WTC11 (cell line): ENCODE measurements at regions not wholly inside any gene's neighbourhood (a gene's known extent, or its start where the extent isn't known, plus 50 kb on each side); places are given as distances from the start of the nearest gene placed in this dataset.

Experiments used
- ATAC-seq: fragments of 200-7000 bp; cut with Tn5 transposase; 2 replicates; pipeline ENCODE4 v1.10.0; 2021; ENCODE audit warnings: mild to moderate bottlenecking, moderate library complexity
- CTCF ChIA-PET: fragments of 300-600 bp; sonication (Branson Sonifier 250); formaldehyde crosslinking; loops from one replicate; lab custom pipeline; 2021; ENCODE audit warnings: antibody characterized with exemption; lab: Charles Lee
- POLR2A ChIA-PET: fragments of 350-600 bp; sonication (Branson Sonifier 250); formaldehyde crosslinking; loops from one replicate; lab custom pipeline; 2021; ENCODE audit warnings: antibody characterized with exemption; lab: Charles Lee
- DNase-seq: peaks from one replicate; pipeline ENCODE4 v3.0.0; 2021; ENCODE audit warnings: low spot score
- H3K27ac Mint-ChIP-seq: 2 replicates; pipeline ENCODE4 v1.8.0; 2021; ENCODE audit warnings: mixed read lengths
- H3K27me3 Mint-ChIP-seq: 2 replicates; pipeline ENCODE4 v1.8.0; 2021; ENCODE audit warnings: low read depth, mild to moderate bottlenecking, moderate library complexity, mixed read lengths
- H3K36me3 Mint-ChIP-seq: 2 replicates; pipeline ENCODE4 v1.8.0; 2021; ENCODE audit warnings: mixed read lengths
- H3K4me1 Mint-ChIP-seq: 2 replicates; pipeline ENCODE4 v1.8.0; 2022; ENCODE audit warnings: mixed read lengths
- H3K4me3 Mint-ChIP-seq: 2 replicates; pipeline ENCODE4 v1.8.0; 2021; ENCODE audit warnings: mild to moderate bottlenecking, moderate library complexity, mixed read lengths
- H3K9me3 Mint-ChIP-seq: 2 replicates; pipeline ENCODE4 v1.8.0; 2021; ENCODE audit warnings: mixed read lengths
- FOXJ3 ChIP-seq: sonication (generic); formaldehyde crosslinking; IDR thresholded peaks from 2 replicates; pipeline ENCODE4 v1.9.0; 2021; ENCODE audit warnings: missing genetic modification reagents, mild to moderate bottlenecking, borderline replicate concordance
- FOXP4 ChIP-seq: sonication (generic); formaldehyde crosslinking; IDR thresholded peaks from 2 replicates; pipeline ENCODE4 v1.8.0; 2022; ENCODE audit warnings: mild to moderate bottlenecking, missing genetic modification reagents
- GTF2I ChIP-seq: fragments of 250-450 bp; sonication (Bioruptor Pico); conservative IDR thresholded peaks from 2 replicates; pipeline ENCODE4 v1.4.0; 2021; ENCODE audit warnings: mild to moderate bottlenecking
- IRF1 ChIP-seq: sonication (generic); formaldehyde crosslinking; IDR thresholded peaks from 2 replicates; pipeline ENCODE4 v1.8.0; 2023; ENCODE audit warnings: missing genetic modification reagents
- IRF2 ChIP-seq: sonication (generic); formaldehyde crosslinking; IDR thresholded peaks from 2 replicates; pipeline ENCODE4 v1.8.0; 2022; ENCODE audit warnings: low read depth, missing genetic modification reagents, borderline replicate concordance
- MAX ChIP-seq: sonication (generic); formaldehyde crosslinking; IDR thresholded peaks from 2 replicates; pipeline ENCODE4 v1.8.0; 2022; ENCODE audit warnings: mild to moderate bottlenecking, missing genetic modification reagents
- MYBL2 ChIP-seq: sonication (generic); formaldehyde crosslinking; IDR thresholded peaks from 2 replicates; pipeline ENCODE4 v1.8.1; 2023; ENCODE audit warnings: mild to moderate bottlenecking, moderate library complexity, missing genetic modification reagents
- NFATC4 ChIP-seq: fragments of 250-450 bp; sonication (Bioruptor Pico); IDR thresholded peaks from 2 replicates; pipeline ENCODE4 v1.9.0; 2021; ENCODE audit warnings: mild to moderate bottlenecking
- NR1H2 ChIP-seq: sonication (generic); formaldehyde crosslinking; IDR thresholded peaks from 2 replicates; pipeline ENCODE4 v1.9.0; 2021; ENCODE audit warnings: mild to moderate bottlenecking, moderate library complexity, missing genetic modification reagents
- PRDM15 ChIP-seq: sonication (generic); formaldehyde crosslinking; IDR thresholded peaks from 2 replicates; pipeline ENCODE4 v1.8.0; 2022; ENCODE audit warnings: missing genetic modification reagents
- SMAD3 ChIP-seq: sonication (generic); formaldehyde crosslinking; IDR thresholded peaks from 2 replicates; pipeline ENCODE4 v1.8.0; 2022; ENCODE audit warnings: missing genetic modification reagents, mild to moderate bottlenecking, borderline replicate concordance
- ZBTB43 ChIP-seq: sonication (generic); formaldehyde crosslinking; IDR thresholded peaks from 2 replicates; pipeline ENCODE4 v1.8.1; 2023; ENCODE audit warnings: mild to moderate bottlenecking, missing genetic modification reagents
- ZNF121 ChIP-seq: sonication (generic); formaldehyde crosslinking; IDR thresholded peaks from 2 replicates; pipeline ENCODE4 v1.8.0; 2023; ENCODE audit warnings: missing genetic modification reagents
- ZNF138 ChIP-seq: sonication (generic); formaldehyde crosslinking; conservative IDR thresholded peaks from 2 replicates; pipeline ENCODE4 v1.8.1; 2022; ENCODE audit warnings: mild to moderate bottlenecking, moderate library complexity, missing genetic modification reagents
- ZNF317 ChIP-seq: sonication (generic); formaldehyde crosslinking; IDR thresholded peaks from 2 replicates; pipeline ENCODE4 v1.8.1; 2023; ENCODE audit warnings: low read depth, mild to moderate bottlenecking, moderate library complexity, missing genetic modification reagents, borderline replicate concordance

- no peak for ATAC-seq
- H3K4me3 Mint-ChIP-seq: no peak overlapping the region
- TF ChIP-seq ZNF317 (CRISPR knock-in tag): no peak
- TF ChIP-seq ZNF121 (CRISPR knock-in tag): peak; percentile 73
- no peak for TF ChIP-seq IRF1 (CRISPR knock-in tag)
- TF ChIP-seq ZBTB43 (CRISPR knock-in tag): no peak
- H3K36me3 Mint-ChIP-seq: no peaks in the 10 kb centered on the region
- H3K27me3 Mint-ChIP-seq: peaks cover 3% of the 10 kb centered on the region; the same call in 1 of the 2 replicates
- ChIA-PET CTCF (interaction anchor here (0.6 kb wide), 2 partner anchors 114 to 132 kb away, joined by 3 to 4 read pairs; no protein-coding TSS in a partner anchor), POLR2A (no interaction called here)
- no peak overlapping the region for H3K27ac Mint-ChIP-seq
- peaks cover 3% of the 10 kb centered on the region; the same call in 1 of the 2 replicates for H3K4me1 Mint-ChIP-seq
- peaks cover 4% of the 10 kb centered on the region for H3K9me3 Mint-ChIP-seq
- DNase-seq: no peak
Observed at GRCh38 chr4:151933122-151933827, 172.5 kb upstream of the GATB start.

- Mint-ChIP-seq H3K36me3 (no peaks in the 10 kb centered on the region), H3K4me1 (peaks cover 3% of the 10 kb centered on the region; the same call in 1 of the 2 replicates), H3K9me3 (peaks cover 6% of the 10 kb centered on the region), H3K27ac (no peak overlapping the region), H3K4me3 (no peak overlapping the region), H3K27me3 (peaks cover 3% of the 10 kb centered on the region; the same call in 1 of the 2 replicates)
- ATAC-seq: peak; percentile 59
- TF ChIP-seq FOXP4: no peak
- no peak for TF ChIP-seq SMAD3 (CRISPR knock-in tag)
- no peak for TF ChIP-seq MAX
- no peak for TF ChIP-seq NR1H2 (CRISPR knock-in tag)
- TF ChIP-seq NFATC4: no peak
- TF ChIP-seq GTF2I (CRISPR knock-in tag): no peak
- TF ChIP-seq ZNF121 (CRISPR knock-in tag): no peak
- DNase-seq: no peak
- POLR2A ChIA-PET: no interaction called here
- CTCF ChIA-PET: no interaction called here
Observed at GRCh38 chr4:151931563-151931962, 170.8 kb upstream of the GATB start.

GRCh38 chr4:151930372-151930771, 169.6 kb upstream of the GATB start:
- H3K27ac Mint-ChIP-seq: no peak overlapping the region
- DNase-seq (no peak), ATAC-seq (no peak)
- ChIA-PET CTCF (no interaction called here), POLR2A (no interaction called here)
- no peak overlapping the region for H3K4me3 Mint-ChIP-seq
- H3K27me3 Mint-ChIP-seq: peaks cover 3% of the 10 kb centered on the region; the same call in 1 of the 2 replicates
- H3K4me1 Mint-ChIP-seq: peaks cover 3% of the 10 kb centered on the region; the same call in 1 of the 2 replicates
- TF ChIP-seq ZNF138 (CRISPR knock-in tag) (no peak), FOXJ3 (no peak), MYBL2 (CRISPR knock-in tag) (no peak), PRDM15 (CRISPR knock-in tag) (no peak), IRF2 (CRISPR knock-in tag) (no peak)
- H3K36me3 Mint-ChIP-seq: no peaks in the 10 kb centered on the region
- H3K9me3 Mint-ChIP-seq: peaks cover 16% of the 10 kb centered on the region
